Right lung (tissue), 2 donors: ENCODE measurements at regions not wholly inside any gene's neighbourhood (a gene's known extent, or its start where the extent isn't known, plus 50 kb on each side); places are given as distances from the start of the nearest gene placed in this dataset.

Experiments
- DNase-seq, 2 donors: peaks; one replicate each; pipeline ENCODE4 v3.0.0-alpha.2; 2013

GRCh38 chr12:24138041-24138440 lies 188.6 kb upstream of the SOX5 start:
- DNase-seq, result no peak

DNA sequence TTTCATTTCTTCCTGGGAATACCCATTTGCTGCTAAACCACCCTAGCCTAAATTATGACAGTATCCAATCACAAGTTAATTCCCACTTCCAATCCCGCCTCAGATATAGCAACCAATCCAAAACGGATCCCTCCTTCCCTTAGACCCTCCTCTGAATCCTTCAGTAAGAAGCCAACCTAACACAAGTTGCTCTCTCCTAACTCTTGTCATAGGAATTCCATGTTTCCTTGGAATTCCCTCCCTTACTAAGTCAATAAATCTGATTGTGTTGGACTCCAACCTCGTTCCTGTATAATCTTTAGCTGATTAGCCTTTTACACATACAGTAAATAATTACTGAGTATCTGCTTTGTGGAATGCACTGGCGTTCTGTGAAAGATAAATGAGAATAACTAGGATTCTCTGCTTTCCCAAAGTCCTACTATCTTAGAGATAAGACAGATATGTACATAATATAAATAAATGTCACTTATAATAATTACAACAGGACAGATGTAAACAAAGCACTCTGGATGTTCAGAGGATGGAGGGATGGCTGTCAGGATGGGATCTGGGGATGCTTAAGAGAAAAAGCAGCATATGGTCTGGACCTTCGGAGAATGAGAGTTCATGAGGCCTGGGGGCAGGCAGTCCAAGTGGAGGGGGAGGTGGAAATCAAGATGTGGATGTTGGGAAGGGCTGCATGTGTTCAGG lies 185.8 kb upstream of the SOX5 start:
- DNase-seq, result no peak

- no peak for DNase-seq
These were observed 184.6 kb upstream of the SOX5 start for GRCh38 chr12:24134092-24134491.

DNA sequence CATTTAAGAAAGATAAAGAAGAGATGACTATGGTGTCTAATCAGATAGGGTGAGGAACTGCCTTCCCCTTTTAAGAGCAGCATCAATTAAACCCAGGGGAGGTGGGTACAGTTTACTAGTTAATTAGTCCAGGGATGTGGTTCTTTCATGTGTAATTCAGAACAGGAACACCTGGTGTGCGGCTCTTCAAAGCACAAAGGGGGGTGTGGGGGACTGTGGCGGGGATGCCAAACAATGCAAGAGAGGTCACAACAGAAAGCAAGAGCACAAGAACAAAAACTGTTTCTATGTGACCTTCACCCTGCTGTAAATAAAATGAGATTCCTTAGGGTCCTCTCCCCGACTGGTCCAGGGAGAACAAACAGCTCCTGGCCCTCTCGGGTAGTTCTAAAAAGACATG lies 183.9 kb upstream of the SOX5 start:
- no peak for DNase-seq

DNA sequence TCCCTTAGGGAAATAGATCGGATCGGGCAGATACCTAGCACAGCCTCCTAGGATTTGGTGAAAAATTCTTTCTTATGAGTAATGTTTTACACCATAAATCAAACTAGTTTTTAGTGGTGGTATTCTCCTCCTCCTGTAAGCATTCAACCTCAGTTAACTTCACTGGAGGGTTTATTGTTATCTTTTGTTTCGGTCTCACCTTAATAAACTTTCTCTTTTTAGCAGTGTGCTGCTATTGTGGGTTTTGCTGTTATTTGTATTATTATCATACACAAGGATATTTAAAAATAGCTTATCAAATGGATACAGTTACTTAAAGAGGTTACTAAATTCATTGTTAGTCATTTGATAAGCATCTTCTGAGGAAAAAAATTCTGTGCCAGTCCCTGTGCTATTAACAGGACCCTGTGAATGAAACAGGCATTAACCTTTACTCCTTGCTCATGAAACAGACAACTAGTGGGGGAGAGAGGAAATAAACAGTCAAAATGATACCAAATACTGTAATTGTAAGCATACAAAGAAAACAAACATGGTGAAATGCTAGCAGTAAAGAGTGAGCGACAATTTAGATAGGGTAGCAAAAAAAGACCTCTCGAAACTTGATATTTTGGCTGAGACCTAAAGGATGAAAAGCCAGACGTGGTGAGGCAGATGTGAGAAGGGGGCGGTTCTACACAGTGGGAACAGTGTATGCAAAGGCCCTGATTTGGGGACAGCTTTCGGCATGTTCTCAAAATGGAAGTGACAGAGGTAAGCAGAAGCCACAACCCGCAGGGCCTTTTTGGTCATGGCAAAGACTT lies 178.7 kb upstream of the SOX5 start:
- no peak for DNase-seq

GRCh38 chr12:24125280-24125679 lies 175.8 kb upstream of the SOX5 start:
- no peak for DNase-seq

GRCh38 chr12:24121911-24122310 lies 172.4 kb upstream of the SOX5 start:
- no peak for DNase-seq

- DNase-seq, result peak; percentile 26 to 36
These were observed 169.2 kb upstream of the SOX5 start for GRCh38 chr12:24118668-24119067.

GRCh38 chr12:24116548-24116947 lies 167.1 kb upstream of the SOX5 start:
- no peak for DNase-seq

- DNase-seq, result no peak
These were observed 164.2 kb upstream of the SOX5 start for GRCh38 chr12:24113701-24114100.

DNA sequence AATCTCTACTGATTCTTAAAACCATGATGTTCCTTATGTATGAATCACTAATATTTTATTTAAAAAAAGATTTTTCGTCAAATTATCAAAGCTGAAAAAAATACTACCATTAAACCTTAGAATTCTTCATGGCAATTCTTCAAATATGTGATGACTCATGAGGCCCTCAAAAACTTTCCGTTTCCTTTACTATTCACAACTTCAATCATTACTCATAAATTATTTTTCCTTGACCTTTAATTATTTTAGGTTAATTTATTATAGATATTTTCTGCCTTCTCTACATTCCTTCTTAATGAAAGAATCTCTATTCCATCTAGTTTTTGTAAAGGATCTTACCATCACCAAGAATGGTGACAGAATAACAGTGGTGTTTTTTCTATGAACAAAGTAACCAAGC lies 162.1 kb upstream of the SOX5 start:
- no peak for DNase-seq

DNA sequence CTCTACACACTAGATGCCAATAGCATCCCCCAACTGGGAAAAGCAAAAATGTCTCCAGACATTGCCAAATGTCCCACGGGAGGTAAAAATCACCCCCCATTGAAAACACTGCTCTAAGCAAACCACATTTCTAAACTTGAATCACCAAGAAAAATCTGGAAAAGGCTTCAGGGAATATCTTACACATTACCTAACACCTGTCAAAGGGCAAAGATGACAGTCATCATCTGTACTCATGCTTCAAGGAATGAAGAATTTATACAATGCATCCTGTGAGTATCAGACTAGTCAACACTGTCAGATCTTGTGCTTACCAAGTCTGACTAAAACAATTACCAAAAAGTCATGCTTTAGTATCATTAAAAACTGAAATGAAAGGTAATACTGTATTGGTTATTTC lies 161.6 kb upstream of the SOX5 start:
- DNase-seq, result no peak

- DNase-seq, result no peak
These were observed 160.0 kb upstream of the SOX5 start for GRCh38 chr12:24109381-24110039.

DNA sequence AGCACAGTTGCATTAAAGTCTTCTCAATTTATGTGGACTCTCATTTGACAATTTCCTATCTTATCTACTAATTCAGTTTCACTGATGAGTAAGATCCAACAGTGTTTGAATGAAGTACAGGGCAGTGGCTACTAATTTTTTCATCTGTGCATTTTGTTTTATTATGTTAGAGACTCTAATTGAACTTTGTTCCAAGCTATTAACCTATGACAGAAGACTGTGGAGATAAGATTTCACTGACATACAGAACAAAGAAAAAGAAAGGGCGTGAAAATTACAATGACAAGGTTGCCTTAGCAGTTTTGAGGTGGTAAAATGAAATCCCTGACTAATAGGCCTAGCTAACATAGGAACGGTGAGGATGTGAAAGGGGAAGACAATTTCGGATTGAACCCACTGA lies 153.2 kb upstream of the SOX5 start:
- DNase-seq, result no peak

DNA sequence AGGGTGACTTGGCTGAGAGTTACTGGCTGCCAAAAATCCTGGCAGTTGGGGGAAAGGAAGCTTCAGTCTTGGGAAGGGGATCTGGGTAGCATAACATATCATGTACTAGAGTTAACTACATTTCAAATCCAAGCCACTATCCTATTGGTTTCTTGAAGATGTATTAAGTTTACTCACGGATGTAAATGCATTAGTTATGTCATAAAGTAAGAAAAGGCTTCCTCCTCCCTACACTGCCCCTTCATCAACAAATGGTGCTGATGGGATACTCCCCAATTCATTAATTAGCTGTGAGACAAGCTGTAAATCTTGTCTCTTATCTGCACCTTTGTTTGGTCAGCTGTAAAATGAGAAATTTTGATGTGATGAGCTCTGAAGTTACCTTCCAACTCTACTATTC lies 150.1 kb upstream of the SOX5 start:
- no peak for DNase-seq

- no peak for DNase-seq
These were observed 145.8 kb upstream of the SOX5 start for GRCh38 chr12:24095245-24095644.

GRCh38 chr12:24089510-24089890 lies 140.0 kb upstream of the SOX5 start:
- no peak for DNase-seq

DNA sequence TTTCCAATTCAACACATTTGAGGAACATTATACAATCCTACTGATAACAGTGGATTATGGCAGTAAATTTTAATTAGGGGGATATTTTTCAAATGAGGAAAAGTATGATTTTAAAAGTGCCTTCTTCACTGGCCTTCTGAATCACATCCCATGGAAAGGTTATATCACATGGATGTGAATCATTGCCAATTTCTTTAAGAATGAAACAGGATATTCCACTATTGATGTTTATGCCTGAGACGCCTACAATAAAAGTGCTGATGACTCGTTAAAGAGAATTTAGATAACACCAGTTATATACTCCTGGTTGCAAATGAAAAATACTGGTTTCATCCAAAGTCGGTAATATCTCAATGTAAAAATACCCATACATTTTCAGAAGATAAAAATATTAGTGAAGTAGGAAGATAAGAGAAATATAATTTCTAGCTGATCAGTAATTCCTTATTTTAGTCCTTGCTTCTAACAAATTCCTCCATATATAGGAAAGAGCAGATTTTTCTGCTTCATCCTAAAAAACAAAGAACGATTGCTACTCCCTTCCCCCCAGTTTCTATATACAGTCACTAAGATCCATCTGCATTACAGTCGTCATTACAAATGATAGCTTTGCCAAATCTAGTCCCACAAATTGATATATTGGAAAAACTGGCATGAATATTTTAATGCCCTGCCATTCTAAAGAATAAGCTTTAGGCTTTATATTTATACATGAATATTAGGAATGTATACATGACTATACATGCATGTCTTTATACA lies 139.5 kb upstream of the SOX5 start:
- DNase-seq, result no peak

GRCh38 chr12:24087294-24087693 lies 137.8 kb upstream of the SOX5 start:
- no peak for DNase-seq

DNA sequence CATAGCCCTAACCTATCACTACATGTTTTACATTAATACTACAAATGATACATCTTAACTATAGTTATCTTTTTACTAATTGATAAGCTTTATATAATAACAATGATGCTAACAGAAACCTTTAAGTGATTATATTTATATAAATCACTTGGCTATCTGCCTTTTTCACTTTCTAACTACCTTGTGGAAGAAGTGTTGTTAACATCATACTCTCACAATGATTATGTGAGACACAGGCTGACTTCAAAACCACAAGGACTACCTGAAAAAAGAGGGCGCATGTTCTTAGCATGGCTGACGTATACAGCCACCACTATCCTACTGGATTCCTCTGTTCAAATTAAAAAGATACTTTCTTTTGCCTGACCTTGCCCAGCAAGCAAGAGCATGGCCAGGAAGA lies 135.3 kb upstream of the SOX5 start:
- DNase-seq, result no peak

- DNase-seq, result no peak
These were observed 134.4 kb upstream of the SOX5 start for GRCh38 chr12:24083838-24084237.

DNA sequence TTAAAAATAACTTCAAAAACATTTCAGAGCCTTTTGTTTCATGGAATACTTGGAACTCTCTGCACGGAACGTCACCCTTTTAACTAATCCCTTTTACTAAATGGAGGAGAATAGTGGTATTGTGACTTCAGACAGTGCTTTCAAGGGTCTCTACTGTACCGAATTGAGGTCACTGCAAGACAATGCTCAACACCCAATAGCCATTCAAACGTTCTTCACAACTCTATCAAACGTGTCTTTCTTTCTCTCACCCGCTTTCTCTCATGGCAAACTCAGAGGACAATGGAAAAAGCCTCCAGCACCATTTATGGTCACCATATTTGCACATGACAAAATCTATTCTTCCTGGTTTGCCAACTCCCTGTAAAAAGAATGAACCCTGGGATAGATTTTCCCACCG lies 132.1 kb upstream of the SOX5 start:
- no peak for DNase-seq
